Endothelial cell (in vitro differentiated cells): ENCODE measurements at regions not wholly inside any gene's neighbourhood (a gene's known extent, or its start where the extent isn't known, plus 50 kb on each side); places are given as distances from the start of the nearest gene placed in this dataset.

ENCODE experiments used
- DNase-seq: peaks from one replicate; pipeline ENCODE4 v3.0.0; 2021; ENCODE audit warnings: low spot score
- H3K27ac Mint-ChIP-seq: one replicate; pipeline ENCODE4 v1.8.0; 2021; ENCODE audit warnings: mixed read lengths, inconsistent platforms; ENCODE audit not compliant: unreplicated experiment
- H3K27me3 Mint-ChIP-seq: one replicate; pipeline ENCODE4 v1.8.0; 2021; ENCODE audit warnings: mild to moderate bottlenecking, moderate library complexity, mixed read lengths, inconsistent platforms; ENCODE audit not compliant: unreplicated experiment
- H3K36me3 Mint-ChIP-seq: one replicate; pipeline ENCODE4 v1.8.0; 2021; ENCODE audit warnings: mild to moderate bottlenecking, low read depth, mixed read lengths, inconsistent platforms; ENCODE audit not compliant: unreplicated experiment
- H3K4me1 Mint-ChIP-seq: one replicate; pipeline ENCODE4 v1.8.0; 2021; ENCODE audit warnings: mild to moderate bottlenecking, mixed read lengths, inconsistent platforms; ENCODE audit not compliant: unreplicated experiment
- H3K4me3 Mint-ChIP-seq: one replicate; pipeline ENCODE4 v1.8.0; 2021; ENCODE audit warnings: mild to moderate bottlenecking, mixed read lengths, inconsistent platforms; ENCODE audit not compliant: unreplicated experiment
- H3K9me3 Mint-ChIP-seq: one replicate; pipeline ENCODE4 v1.8.0; 2021; ENCODE audit warnings: mixed read lengths, inconsistent platforms; ENCODE audit not compliant: unreplicated experiment
- TF ChIP-seq, protein P1 (sequence below): fragments of 200-600 bp; sonication (generic); IDR thresholded peaks from one replicate; pipeline ENCODE4 v1.5.0; 2021; ENCODE audit warnings: antibody characterized with exemption; ENCODE audit not compliant: unreplicated experiment

GRCh38 chr19:30640252-30640965 lies 268.2 kb downstream of the ZNF536 start:
- Mint-ChIP-seq H3K36me3 (no peaks in the 10 kb centered on the region), H3K9me3 (no peaks in the 10 kb centered on the region)
- TF ChIP-seq, protein P1, sequence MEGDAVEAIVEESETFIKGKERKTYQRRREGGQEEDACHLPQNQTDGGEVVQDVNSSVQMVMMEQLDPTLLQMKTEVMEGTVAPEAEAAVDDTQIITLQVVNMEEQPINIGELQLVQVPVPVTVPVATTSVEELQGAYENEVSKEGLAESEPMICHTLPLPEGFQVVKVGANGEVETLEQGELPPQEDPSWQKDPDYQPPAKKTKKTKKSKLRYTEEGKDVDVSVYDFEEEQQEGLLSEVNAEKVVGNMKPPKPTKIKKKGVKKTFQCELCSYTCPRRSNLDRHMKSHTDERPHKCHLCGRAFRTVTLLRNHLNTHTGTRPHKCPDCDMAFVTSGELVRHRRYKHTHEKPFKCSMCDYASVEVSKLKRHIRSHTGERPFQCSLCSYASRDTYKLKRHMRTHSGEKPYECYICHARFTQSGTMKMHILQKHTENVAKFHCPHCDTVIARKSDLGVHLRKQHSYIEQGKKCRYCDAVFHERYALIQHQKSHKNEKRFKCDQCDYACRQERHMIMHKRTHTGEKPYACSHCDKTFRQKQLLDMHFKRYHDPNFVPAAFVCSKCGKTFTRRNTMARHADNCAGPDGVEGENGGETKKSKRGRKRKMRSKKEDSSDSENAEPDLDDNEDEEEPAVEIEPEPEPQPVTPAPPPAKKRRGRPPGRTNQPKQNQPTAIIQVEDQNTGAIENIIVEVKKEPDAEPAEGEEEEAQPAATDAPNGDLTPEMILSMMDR: no peak

GRCh38 chr19:30638889-30639288 lies 266.7 kb downstream of the ZNF536 start:
- Mint-ChIP-seq H3K9me3 (no peaks in the 10 kb centered on the region), H3K36me3 (no peaks in the 10 kb centered on the region), H3K4me1 (no peaks in the 10 kb centered on the region), H3K27ac (no peak overlapping the region), H3K4me3 (no peak overlapping the region), H3K27me3 (peaks cover 1% of the 10 kb centered on the region)
- TF ChIP-seq, protein P1: no peak
- DNase-seq: no peak

More at GRCh38 chr19:30640252-30640965, 268.2 kb downstream of the ZNF536 start:
- H3K27me3 Mint-ChIP-seq: no peaks in the 10 kb centered on the region
- H3K4me1 Mint-ChIP-seq: no peaks in the 10 kb centered on the region
- no peak overlapping the region for H3K27ac Mint-ChIP-seq
- no peak overlapping the region for H3K4me3 Mint-ChIP-seq
- no peak for DNase-seq

DNA sequence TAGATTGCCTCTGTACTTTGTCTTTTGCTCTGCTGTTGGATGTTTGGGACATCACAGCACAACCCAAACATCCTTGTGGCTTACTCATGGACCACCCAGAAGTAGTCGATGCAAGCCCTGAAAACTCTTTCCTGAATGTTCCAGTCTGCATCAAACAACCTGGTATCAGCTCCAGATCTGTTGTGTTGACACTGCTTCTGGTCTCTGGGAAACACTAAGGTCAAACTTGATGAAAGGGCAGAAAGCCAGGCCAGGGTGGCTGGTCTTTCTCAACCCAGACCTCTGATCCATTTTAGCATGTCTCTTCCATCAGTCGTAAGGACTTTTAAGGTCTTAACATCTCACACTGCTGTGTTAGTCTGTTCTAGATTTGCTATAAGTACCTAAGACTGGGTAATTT lies 265.7 kb downstream of the ZNF536 start:
- peaks cover 3% of the 10 kb centered on the region for H3K27me3 Mint-ChIP-seq
- H3K27ac Mint-ChIP-seq: no peak overlapping the region
- H3K36me3 Mint-ChIP-seq: no peaks in the 10 kb centered on the region
- H3K4me3 Mint-ChIP-seq: no peak overlapping the region
- no peaks in the 10 kb centered on the region for H3K9me3 Mint-ChIP-seq
- H3K4me1 Mint-ChIP-seq: no peaks in the 10 kb centered on the region
- DNase-seq: no peak
- TF ChIP-seq, protein P1: no peak

DNA sequence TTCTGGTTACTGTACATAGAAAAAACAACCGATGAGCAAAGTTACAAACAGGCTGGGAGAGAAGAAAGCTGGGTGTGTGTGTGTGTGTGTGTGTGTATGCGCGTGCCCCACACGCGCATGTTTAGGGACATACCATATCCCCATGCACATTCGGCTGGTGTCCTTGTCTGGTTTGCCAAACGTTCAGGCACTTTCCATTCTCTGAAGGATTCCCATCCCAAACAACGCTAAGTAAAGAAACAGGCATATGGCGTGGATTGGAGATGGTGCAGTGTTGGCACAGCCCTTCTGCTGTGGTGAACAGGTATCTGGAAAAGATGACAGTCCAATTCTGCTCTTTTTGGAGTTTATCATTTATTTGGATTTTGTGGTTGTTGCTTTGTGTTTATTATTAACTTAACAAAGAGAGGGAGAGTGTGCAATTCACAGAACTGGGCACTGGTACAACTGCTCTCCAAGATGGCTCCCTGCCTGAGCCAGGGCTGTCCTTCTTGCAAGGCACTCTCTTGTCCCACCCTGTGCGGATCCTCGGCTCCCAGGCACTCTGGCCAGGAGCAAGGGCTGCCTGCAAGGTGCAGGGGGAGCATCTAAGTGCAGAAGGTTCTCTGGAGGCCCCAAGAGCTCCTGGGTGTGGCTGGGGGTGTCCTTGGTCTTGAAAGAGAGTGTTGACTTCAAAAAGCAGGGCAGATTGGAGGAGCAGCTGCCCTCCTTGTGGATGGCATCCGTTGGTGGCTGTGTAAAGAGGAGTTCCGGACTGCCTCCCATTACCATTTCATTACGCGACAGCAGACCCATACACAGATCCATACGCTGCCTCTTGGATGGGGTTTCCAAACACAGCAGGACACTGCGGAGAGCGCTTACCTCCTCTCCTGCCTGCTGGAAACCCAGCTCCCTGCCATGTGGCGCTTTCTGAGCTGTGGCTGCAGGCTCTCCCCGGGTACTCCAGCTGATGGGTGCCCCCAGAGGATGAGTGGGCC lies 263.1 kb downstream of the ZNF536 start:
- Mint-ChIP-seq H3K4me3 (no peak overlapping the region), H3K27me3 (peaks cover 3% of the 10 kb centered on the region), H3K4me1 (no peaks in the 10 kb centered on the region), H3K36me3 (no peaks in the 10 kb centered on the region), H3K9me3 (no peaks in the 10 kb centered on the region), H3K27ac (no peak overlapping the region)
- TF ChIP-seq, protein P1: no peak
- DNase-seq: no peak
